AG04449 (cell line): ENCODE measurements at regions not wholly inside any gene's neighbourhood (a gene's known extent, or its start where the extent isn't known, plus 50 kb on each side); places are given as distances from the start of the nearest gene placed in this dataset.

Source experiments
- CTCF ChIA-PET: fragments of 350-600 bp; formaldehyde crosslinking; extraction: SDS; loops from one replicate; lab custom pipeline; 2021; ENCODE audit warnings: antibody characterized with exemption; lab: Yijun Ruan, JAX
- POLR2A ChIA-PET: fragments of 400-600, 350-600 bp; formaldehyde crosslinking; extraction: SDS; loops from one replicate; lab custom pipeline; 2020; ENCODE audit warnings: antibody characterized with exemption, inconsistent platforms; lab: Yijun Ruan, JAX
- DNase-seq: peaks from one replicate; pipeline ENCODE4 v3.0.0-alpha.2; 2010; ENCODE audit warnings: low read depth, low spot score
- H3K4me3 ChIP-seq: 2 replicates; pipeline ENCODE4 v1.5.1; 2011; ENCODE audit warnings: low read depth, mild to moderate bottlenecking, control low read depth, low read length
- CTCF ChIP-seq: IDR thresholded peaks from one replicate; pipeline ENCODE4 v1.5.1; 2011; ENCODE audit warnings: mild to moderate bottlenecking, moderate library complexity, low read length, control low read depth, inconsistent platforms; ENCODE audit not compliant: insufficient read depth; ENCODE audit errors: missing control alignments

GRCh38 chr13:104288496-104288895 lies 1222.3 kb upstream of the SLC10A2 start:
- no peak overlapping the region for H3K4me3 ChIP-seq
- CTCF ChIA-PET = no interaction called here
- POLR2A ChIA-PET = no interaction called here
- DNase-seq = no peak
- no peak for TF ChIP-seq CTCF

- DNase-seq = no peak
- POLR2A ChIA-PET = no interaction called here
- no peak overlapping the region for H3K4me3 ChIP-seq
- CTCF ChIA-PET = no interaction called here
- no peak for TF ChIP-seq CTCF
Measured at GRCh38 chr13:104286566-104287290, 1220.5 kb upstream of the SLC10A2 start.

- ChIA-PET CTCF (no interaction called here), POLR2A (no interaction called here)
- no peak for DNase-seq
- no peak overlapping the region for H3K4me3 ChIP-seq
- no peak for TF ChIP-seq CTCF
Measured at GRCh38 chr13:104281910-104282309, 1215.7 kb upstream of the SLC10A2 start.

- H3K4me3 ChIP-seq = no peak overlapping the region
- POLR2A ChIA-PET = no interaction called here
- no peak for DNase-seq
- TF ChIP-seq CTCF = no peak
- CTCF ChIA-PET = no interaction called here
Measured at GRCh38 chr13:104270731-104271130, 1204.5 kb upstream of the SLC10A2 start.

- ChIA-PET CTCF (no interaction called here), POLR2A (no interaction called here)
- no peak for DNase-seq
- H3K4me3 ChIP-seq = no peak overlapping the region
- TF ChIP-seq CTCF = no peak
Measured at GRCh38 chr13:104267206-104267811, 1201.1 kb upstream of the SLC10A2 start.

- no peak for DNase-seq
- TF ChIP-seq CTCF = no peak
- POLR2A ChIA-PET = no interaction called here
- no peak overlapping the region for H3K4me3 ChIP-seq
- CTCF ChIA-PET = no interaction called here
Measured at GRCh38 chr13:104256701-104257100, 1190.5 kb upstream of the SLC10A2 start.
